HG02610 (cell line): ENCODE measurements at regions not wholly inside any gene's neighbourhood (a gene's known extent, or its start where the extent isn't known, plus 50 kb on each side); places are given as distances from the start of the nearest gene placed in this dataset.
"Not testable (repeated sequence)": the region's sequence is repeated elsewhere in the genome, so short reads cannot be mapped to it uniquely, and the experiment has no call there.

Experiments
- ATAC-seq: cut with Tn5 transposase; IDR thresholded peaks from one replicate; pipeline ENCODE4 v1.9.1; 2021; ENCODE audit warnings: mild to moderate bottlenecking, moderate library complexity; ENCODE audit not compliant: unreplicated experiment

- no peak for ATAC-seq
These were observed 488.4 kb downstream of the PREX1 start for GRCh38 chr20:48339190-48339985.

- ATAC-seq: no peak
These were observed 489.1 kb downstream of the PREX1 start for GRCh38 chr20:48338717-48339116.

DNA sequence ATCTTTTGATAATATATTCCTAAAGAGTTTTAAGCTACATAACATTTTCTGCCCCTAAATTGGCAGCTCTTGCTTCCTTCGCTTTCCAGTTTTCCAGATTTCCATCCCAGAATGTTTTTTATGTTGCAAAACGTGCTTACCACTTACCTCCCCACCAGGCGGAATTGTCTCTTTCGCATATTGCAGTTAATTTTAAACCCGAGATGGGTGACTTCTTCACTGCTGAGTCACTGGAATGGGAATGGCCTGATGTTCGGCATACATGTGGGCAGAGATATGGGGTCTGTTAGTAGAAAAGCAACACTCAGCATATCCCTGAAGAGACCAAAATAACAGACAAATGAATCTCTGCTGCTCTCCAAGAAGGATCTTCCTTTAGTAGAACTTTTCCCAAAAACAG is 491.2 kb downstream of the PREX1 start:
- no peak for ATAC-seq

- no peak for ATAC-seq
These were observed 492.3 kb downstream of the PREX1 start for GRCh38 chr20:48335308-48336050.

DNA sequence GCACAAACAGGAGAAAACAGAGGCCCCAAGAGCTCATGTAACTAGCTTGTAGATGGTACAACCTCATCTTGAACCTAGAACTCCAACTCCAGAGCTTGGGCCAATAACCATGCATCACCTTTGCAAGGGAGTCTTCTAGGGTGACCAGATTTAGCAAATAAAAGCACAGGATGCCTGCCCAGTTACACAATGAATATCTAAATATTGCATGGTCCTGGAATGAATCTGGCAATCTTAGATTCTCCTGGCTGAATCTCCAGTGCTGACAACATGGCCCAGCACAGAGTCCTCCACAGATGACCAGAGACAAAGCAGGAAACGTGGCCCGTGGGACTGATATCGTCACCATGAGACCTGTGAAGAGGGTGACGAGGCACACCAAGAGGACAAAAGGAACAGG is 494.1 kb downstream of the PREX1 start:
- no peak for ATAC-seq

GRCh38 chr20:48332555-48332954 is 495.2 kb downstream of the PREX1 start:
- ATAC-seq: no peak

DNA sequence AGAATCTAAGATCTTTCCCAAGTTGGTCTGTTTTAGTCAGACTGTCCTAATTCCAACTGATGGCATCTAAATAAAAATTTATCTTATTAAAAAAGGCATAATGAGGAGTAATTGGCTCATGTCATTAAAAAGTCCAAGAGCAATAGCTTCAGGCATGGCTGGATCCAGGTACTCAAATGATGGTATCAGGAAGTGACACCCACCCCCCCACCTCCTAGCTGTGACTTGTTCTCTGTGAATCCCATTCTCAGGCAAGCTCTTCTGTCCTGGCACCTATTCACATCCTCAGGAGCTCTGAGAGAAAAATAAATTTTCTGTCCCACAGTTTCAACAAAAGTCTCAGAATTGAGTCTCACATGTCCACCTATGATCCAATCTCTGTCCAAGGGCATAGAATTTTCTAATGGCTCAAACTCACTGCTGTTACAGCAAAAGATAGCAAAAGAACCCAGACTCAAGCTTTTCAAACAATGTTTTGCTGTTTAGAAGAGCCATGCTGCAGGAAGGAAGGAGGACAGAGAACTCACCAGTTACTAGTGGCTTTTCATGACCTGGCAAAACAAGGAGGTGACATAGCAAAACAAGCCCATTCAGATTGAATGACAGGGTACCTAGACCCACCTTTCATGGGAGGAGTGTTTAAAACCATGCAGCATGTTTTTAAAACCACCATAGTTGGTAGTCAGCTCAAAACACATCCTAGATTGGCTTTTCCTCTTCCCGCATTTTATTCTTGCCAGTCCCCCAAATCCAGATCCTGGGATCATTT is 496.1 kb downstream of the PREX1 start:
- ATAC-seq: no peak

DNA sequence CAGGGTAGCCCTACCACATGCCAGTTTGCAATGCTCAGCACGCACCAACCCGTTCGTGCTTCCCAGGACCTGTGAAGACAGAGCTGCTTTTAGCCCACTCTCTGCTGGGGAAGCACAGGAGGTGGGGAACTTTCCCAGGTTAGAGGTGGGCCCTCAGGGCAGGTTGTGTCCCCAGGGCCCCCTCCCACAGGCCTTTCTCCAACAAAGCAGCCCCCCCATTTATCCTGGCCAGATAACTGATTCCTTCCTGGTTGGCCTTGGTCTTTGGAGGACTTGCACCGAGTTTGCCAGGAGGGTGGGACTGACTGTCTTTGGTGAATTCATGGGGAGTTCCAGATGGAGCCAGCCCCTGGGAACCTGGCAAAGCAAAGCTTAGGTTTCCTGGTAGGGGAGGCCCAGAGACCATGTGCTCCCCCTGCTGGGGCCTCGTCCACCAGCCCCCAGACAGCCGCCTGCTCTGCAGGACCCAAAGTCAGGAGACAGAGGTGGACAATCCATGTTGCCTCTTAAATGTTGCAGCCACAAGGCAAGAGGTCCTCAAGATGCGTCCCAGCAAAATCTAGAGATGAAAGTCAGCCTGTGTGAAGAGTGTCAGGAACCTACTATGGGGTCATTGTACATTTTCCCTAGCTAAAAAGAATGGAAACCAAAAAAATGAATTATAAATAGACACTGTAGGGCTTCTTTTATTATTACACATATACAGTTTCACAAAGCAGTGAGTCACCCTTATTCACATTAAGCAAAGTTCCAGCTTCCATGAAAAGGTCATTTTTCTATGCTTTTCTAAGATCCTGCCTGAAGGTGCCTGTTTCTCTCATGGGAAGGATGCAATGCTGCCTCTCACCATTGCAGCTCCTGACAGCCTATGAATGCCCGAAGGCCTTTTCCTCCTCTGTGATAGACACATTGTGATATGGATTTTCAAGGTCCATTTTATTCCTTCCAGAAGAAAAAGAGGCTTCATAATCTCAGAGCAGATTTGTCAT is 497.8 kb downstream of the PREX1 start:
- no peak for ATAC-seq

- ATAC-seq: no peak
These were observed 498.7 kb downstream of the PREX1 start for GRCh38 chr20:48329031-48329615.

DNA sequence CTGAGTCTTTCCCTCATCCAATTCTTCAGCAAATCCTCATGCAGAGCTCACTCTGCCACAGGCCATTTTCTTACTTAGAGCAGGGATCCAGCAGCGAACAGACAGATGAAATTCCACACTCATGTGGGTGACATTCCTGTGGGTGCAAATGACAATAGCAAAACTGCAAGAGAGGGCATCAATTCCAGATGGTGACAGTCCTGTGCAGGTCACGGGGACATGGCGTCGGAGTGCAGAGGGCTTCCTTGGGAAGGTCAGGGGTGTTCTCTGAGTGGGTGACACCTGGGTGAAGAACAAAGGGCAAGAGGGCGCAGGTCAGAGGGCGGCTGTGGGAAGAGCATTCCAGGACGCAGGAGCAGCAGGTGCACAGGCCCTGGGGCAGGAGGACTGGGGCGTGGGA is 500.0 kb downstream of the PREX1 start:
- not testable (repeated sequence) for ATAC-seq

DNA sequence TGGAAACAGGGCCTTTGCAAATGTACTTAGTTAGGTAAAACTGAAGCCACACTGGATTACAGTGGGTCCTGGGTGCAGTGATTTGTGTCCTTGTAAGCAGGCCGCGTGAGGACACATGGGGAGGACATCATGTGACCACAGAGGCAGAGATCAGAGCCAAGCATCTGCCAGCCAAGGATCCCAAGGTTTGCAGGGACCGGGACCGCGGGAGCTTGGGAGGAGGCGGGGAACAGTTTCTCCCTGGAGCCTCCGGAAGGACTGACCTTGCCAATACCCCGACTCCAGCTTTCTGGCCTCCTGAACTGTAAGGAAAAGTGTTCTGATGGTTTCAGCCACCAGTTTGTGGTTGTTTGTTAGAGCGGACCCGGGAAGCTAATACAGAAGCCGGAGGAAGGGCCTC is 500.9 kb downstream of the PREX1 start:
- no peak for ATAC-seq

GRCh38 chr20:48326434-48326691 is 501.4 kb downstream of the PREX1 start:
- ATAC-seq: no peak

DNA sequence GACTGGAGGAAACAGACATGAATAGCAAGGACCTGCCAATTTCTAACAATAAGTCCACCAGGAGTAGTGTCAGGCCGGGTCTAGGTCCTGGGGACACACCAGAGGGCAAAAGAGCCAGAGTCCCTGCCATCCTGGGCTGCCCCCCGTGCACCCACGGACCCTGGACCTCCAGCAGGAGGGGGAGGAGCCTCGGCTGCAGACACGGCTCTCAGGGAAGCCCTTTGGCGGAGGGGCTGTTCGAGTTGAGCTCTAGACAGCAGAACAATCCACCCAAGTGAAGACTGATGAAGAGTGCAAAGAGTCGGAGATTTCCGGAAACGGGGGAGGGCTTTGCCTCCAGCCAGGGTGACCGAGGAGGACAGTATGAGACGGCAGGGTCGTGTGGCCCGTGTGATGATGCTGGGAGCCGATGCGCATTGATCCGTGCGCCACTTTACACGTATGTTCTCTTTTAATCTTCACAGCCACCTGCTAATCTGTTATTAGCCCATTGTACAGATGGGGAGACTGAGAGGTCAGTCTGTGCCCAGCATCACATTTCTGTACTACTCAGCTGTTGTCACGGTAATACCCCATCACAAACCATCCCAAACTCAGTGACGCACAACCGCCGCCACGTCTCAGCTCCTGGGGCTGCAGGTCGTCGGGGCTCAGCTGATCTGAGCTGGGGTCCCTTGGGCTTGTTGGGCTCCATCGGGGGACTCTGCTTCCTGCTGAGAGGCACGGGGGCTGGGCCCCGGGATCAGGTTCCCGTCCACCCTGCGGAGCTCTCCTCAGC is 502.0 kb downstream of the PREX1 start:
- ATAC-seq: no peak

DNA sequence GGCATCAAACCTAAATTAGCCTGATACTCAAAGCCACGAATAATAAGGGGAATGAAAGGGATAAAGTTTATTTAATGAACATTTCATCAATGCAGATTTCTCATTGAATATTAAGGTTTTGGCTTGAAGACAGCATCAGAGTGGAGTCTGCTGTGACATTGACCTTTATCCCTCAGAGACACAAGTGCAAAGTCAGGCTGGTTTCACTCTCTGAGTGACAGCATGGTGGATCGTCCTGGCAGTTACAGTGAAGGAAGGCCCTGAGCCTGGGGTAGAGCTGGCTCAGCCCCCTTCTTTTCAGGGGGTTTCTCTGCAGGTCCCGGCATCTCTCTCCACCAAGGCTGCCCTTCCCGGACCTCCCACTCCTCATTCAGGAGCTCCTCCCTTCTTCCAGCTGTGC is 503.1 kb downstream of the PREX1 start:
- ATAC-seq: no peak

DNA sequence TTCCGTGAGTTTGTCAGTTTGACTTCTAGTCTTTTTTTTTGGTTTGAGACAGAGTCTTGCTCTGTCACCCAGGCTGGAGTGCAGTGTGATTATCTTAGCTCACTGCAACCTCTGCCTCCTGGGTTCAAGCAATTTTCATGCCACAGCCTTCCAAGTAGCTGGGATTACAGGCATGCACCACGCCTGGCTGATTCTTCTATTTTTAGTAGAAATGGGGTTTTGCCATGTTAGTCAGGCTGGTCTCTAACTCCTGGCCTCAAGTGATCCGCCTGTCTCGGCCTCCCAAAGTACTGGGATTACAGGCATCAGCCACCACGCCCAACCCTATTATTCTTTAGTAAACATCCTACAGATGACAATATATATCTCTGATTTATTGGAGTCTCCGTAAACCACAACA is 506.5 kb downstream of the PREX1 start:
- no peak for ATAC-seq

DNA sequence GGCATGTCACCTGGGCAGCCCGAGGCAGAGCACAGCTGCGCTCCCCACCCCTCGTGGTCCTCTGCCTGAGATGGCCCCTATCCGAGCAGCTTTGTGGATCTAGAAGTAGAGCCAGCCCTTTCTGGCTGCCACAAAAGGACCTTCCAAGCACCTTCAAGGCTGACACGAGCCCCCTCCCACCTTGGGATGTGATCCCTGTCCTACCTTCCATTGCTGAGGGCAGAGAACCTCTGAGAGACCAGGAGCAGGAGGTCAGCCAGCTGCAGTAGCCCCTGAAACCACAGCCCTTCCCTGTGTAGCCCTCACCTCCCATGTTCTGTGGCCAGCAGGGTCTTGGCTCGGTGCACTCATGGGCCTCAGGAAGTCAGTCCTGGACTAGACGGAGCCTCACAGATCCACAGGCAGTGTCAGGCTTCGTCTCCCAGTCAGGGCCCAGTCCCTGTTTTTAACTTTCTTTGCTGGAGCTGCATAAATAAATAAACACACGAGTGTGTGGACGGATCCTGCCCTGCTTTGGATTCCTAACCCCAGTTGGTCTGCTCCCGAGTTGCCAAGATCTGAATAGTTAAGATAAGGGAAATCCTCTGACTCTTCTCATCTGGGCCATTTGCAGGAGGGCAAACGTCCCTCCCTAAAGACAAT is 507.7 kb downstream of the PREX1 start:
- no peak for ATAC-seq

- no peak for ATAC-seq
These were observed 510.2 kb downstream of the PREX1 start for GRCh38 chr20:48317578-48317977.

GRCh38 chr20:48314925-48315592 is 512.7 kb downstream of the PREX1 start:
- no peak for ATAC-seq

- no peak for ATAC-seq
These were observed 514.5 kb downstream of the PREX1 start for GRCh38 chr20:48313324-48313723.
